ENCODE measurements at regions not wholly inside any gene's neighbourhood (a gene's known extent, or its start where the extent isn't known, plus 50 kb on each side); places are given as distances from the start of the nearest gene placed in this dataset.

GRCh38 chr12:23303220-23303619 lies 646.2 kb downstream of the SOX5 start:
- TF ChIP-seq CTCF (IDR thresholded peaks at IDR 0.05): no peak
- no peak overlapping the region for H3K27ac Mint-ChIP-seq
- peaks cover 1% of the 10 kb centered on the region for H3K9me3 Mint-ChIP-seq
- H3K27me3 Mint-ChIP-seq: no peaks in the 10 kb centered on the region
- H3K4me1 Mint-ChIP-seq (ENCODE audit: low read depth): no peaks in the 10 kb centered on the region
- intact Hi-C loops (cut with micrococcal nuclease): no loop called here
- no peak for DNase-seq
- no peaks in the 10 kb centered on the region for H3K36me3 Mint-ChIP-seq (ENCODE audit: low read depth)
- CTCF ChIA-PET: no interaction called here
- POLR2A ChIA-PET: no interaction called here
- H3K4me3 Mint-ChIP-seq: no peak overlapping the region
- ATAC-seq: no peak

- H3K4me1 Mint-ChIP-seq (ENCODE audit: low read depth): no peaks in the 10 kb centered on the region
- ATAC-seq (no peak), DNase-seq (no peak)
- H3K4me3 Mint-ChIP-seq: no peak overlapping the region
- no peak overlapping the region for H3K27ac Mint-ChIP-seq
- H3K27me3 Mint-ChIP-seq: no peaks in the 10 kb centered on the region
- ChIA-PET CTCF (no interaction called here), POLR2A (no interaction called here)
- intact Hi-C loops (cut with micrococcal nuclease): no loop called here
- no peaks in the 10 kb centered on the region for H3K36me3 Mint-ChIP-seq (ENCODE audit: low read depth)
- peaks cover 1% of the 10 kb centered on the region for H3K9me3 Mint-ChIP-seq
- TF ChIP-seq CTCF (IDR thresholded peaks at IDR 0.05): no peak
Observed at GRCh38 chr12:23303821-23304220, 645.6 kb downstream of the SOX5 start.

- H3K27ac Mint-ChIP-seq: no peak overlapping the region
- H3K9me3 Mint-ChIP-seq: no peaks in the 10 kb centered on the region
- no peak for DNase-seq
- no peak overlapping the region for H3K4me3 Mint-ChIP-seq
- ChIA-PET CTCF (no interaction called here), POLR2A (interaction anchor here (0.6 kb wide), 1 partner anchor 733 kb away, joined by 4 read pairs; no protein-coding TSS in a partner anchor)
- H3K27me3 Mint-ChIP-seq: no peaks in the 10 kb centered on the region
- no peaks in the 10 kb centered on the region for H3K36me3 Mint-ChIP-seq (ENCODE audit: low read depth)
- intact Hi-C loops (cut with micrococcal nuclease): no loop called here
- TF ChIP-seq CTCF (IDR thresholded peaks at IDR 0.05): no peak
- no peaks in the 10 kb centered on the region for H3K4me1 Mint-ChIP-seq (ENCODE audit: low read depth)
- no peak for ATAC-seq
Observed at GRCh38 chr12:23333938-23334337, 615.5 kb downstream of the SOX5 start.

- Mint-ChIP-seq H3K4me1 (ENCODE audit: low read depth) (no peaks in the 10 kb centered on the region), H3K27ac (no peak overlapping the region), H3K4me3 (no peak overlapping the region), H3K27me3 (no peaks in the 10 kb centered on the region), H3K9me3 (peaks cover 2% of the 10 kb centered on the region), H3K36me3 (ENCODE audit: low read depth) (no peaks in the 10 kb centered on the region)
- DNase-seq: no peak
- ChIA-PET CTCF (no interaction called here), POLR2A (no interaction called here)
- intact Hi-C loops (cut with micrococcal nuclease): no loop called here
- TF ChIP-seq CTCF (IDR thresholded peaks at IDR 0.05): no peak
- no peak for ATAC-seq
Observed at GRCh38 chr12:23335593-23335992, 613.9 kb downstream of the SOX5 start.

- Mint-ChIP-seq H3K4me3 (no peak overlapping the region), H3K4me1 (ENCODE audit: low read depth) (no peaks in the 10 kb centered on the region), H3K27ac (no peak overlapping the region), H3K36me3 (ENCODE audit: low read depth) (no peaks in the 10 kb centered on the region), H3K9me3 (peaks cover 4% of the 10 kb centered on the region), H3K27me3 (no peaks in the 10 kb centered on the region)
- ChIA-PET POLR2A (no interaction called here), CTCF (no interaction called here)
- intact Hi-C loops (cut with micrococcal nuclease): no loop called here
- no peak for DNase-seq
- no peak for ATAC-seq
- TF ChIP-seq CTCF (IDR thresholded peaks at IDR 0.05): no peak
Observed at GRCh38 chr12:23337213-23337612, 612.3 kb downstream of the SOX5 start.
